Psoas muscle (tissue), 7 donors: ENCODE measurements at regions not wholly inside any gene's neighbourhood (a gene's known extent, or its start where the extent isn't known, plus 50 kb on each side); places are given as distances from the start of the nearest gene placed in this dataset.
"Not testable (repeated sequence)": the region's sequence is repeated elsewhere in the genome, so short reads cannot be mapped to it uniquely, and the experiment has no call there.

Source experiments
- ATAC-seq, 4 donors: fragments of 200-7000 bp; cut with Tn5 transposase; one replicate each; pipeline ENCODE4 v1.9.1; 2020; ENCODE audit warnings: moderate library complexity in 3 of 4, mild to moderate bottlenecking in 2 of 4
- DNase-seq, 2 donors: peaks; one replicate each; pipeline ENCODE4 v3.0.0-alpha.2; 2020
- H3K27ac ChIP-seq: fragments of 200-600 bp; one replicate; pipeline ENCODE4 v1.8.0; 2022
- H3K27me3 ChIP-seq, 3 donors: fragments of 200-600 bp in 1 of 3; one replicate each; pipeline versions ENCODE4 v1.6.1 to v1.8.0; 2013 to 2022; ENCODE audit warnings: low read length in 2 of 3, mild to moderate bottlenecking in 2 of 3, moderate library complexity in 1 of 3; ENCODE audit not compliant: insufficient read depth in 3 of 3
- H3K36me3 ChIP-seq, 2 donors: fragments of 200-600 bp in 1 of 2; one replicate each; pipeline versions ENCODE4 v1.6.1 to v1.8.0; 2013 to 2022; ENCODE audit warnings: low read depth in 1 of 2, mild to moderate bottlenecking in 1 of 2, moderate library complexity in 1 of 2; ENCODE audit not compliant: insufficient read depth in 1 of 2
- H3K4me1 ChIP-seq: fragments of 200-600 bp; one replicate; pipeline ENCODE4 v1.8.0; 2022
- H3K4me3 ChIP-seq: fragments of 200-600 bp; one replicate; pipeline ENCODE4 v1.8.0; 2022; ENCODE audit warnings: mild to moderate bottlenecking
- H3K9me3 ChIP-seq: fragments of 200-600 bp; one replicate; pipeline ENCODE4 v1.8.0; 2022
- WGBS, 3 donors: extraction: QIAGEN DNeasy Blood & Tissue Kit; methylation state at CpG; one replicate each; pipeline versions ENCODE4 v1.1.6 to v1.1.7; 2013; 5-methylcytosine and 5-hydroxymethylcytosine counted together
- intact Hi-C, 2 donors: fragments of 100-400 bp; cut with DNase I; formaldehyde crosslinking; loops; one replicate each; pipeline versions ENCODE4 v1.11.0 to v1.14.2; 2022
- TF ChIP-seq, protein P1 (sequence below): fragments of 200-600 bp; IDR thresholded peaks from one replicate; pipeline ENCODE4 v1.8.0; 2022; ENCODE audit warnings: antibody characterized with exemption
- donor health status: healthy with polysubstance abuse.
- donor health status: DM: no; HTN: no; CAD: no; lungs with moderate emphysema.
- donor health status: Bipolar disorder and iron deficiency.
- donor health status: healthy.
- donor health status: DM: yes; HTN: yes; CAD: no.
- donor health status: DM: no; HTN: no; CAD: no.
- donor health status: DM: yes; HTN: yes; CAD: no.

DNA sequence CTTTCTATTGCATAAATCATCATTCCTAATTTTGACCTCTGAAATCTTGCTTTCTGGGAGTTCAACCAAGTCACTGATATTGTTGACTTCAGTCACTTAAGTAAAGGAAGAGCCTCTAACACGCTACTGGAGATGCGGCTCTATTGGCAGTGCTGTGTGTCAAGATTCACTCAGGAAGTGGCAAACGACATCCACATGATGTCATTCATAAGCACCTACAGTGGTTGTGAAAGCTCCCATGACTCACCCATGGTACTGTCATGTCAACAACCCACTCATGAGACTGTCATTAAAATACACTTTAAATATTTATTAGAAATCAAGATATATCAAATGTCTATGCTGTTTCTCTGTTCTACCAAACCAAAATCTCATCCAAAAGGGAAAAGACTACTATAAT, 52.5 kb upstream of the LHFPL3 start:
- Histone ChIP-seq H3K36me3 (no peaks in the 10 kb centered on the region), H3K4me3 (no peak overlapping the region), H3K27me3 (no peaks in the 10 kb centered on the region), H3K27ac (no peak overlapping the region), H3K4me1 (no peaks in the 10 kb centered on the region), H3K9me3 (no peaks in the 10 kb centered on the region)
- no peak for DNase-seq
- intact Hi-C loops, result no loop called here
- TF ChIP-seq, protein P1, sequence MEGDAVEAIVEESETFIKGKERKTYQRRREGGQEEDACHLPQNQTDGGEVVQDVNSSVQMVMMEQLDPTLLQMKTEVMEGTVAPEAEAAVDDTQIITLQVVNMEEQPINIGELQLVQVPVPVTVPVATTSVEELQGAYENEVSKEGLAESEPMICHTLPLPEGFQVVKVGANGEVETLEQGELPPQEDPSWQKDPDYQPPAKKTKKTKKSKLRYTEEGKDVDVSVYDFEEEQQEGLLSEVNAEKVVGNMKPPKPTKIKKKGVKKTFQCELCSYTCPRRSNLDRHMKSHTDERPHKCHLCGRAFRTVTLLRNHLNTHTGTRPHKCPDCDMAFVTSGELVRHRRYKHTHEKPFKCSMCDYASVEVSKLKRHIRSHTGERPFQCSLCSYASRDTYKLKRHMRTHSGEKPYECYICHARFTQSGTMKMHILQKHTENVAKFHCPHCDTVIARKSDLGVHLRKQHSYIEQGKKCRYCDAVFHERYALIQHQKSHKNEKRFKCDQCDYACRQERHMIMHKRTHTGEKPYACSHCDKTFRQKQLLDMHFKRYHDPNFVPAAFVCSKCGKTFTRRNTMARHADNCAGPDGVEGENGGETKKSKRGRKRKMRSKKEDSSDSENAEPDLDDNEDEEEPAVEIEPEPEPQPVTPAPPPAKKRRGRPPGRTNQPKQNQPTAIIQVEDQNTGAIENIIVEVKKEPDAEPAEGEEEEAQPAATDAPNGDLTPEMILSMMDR, result no peak
- 45 to 87% (median 49%) methylated on average over 3 of the region's 3 CpGs for WGBS, 3 donors
- ATAC-seq, result no peak

DNA sequence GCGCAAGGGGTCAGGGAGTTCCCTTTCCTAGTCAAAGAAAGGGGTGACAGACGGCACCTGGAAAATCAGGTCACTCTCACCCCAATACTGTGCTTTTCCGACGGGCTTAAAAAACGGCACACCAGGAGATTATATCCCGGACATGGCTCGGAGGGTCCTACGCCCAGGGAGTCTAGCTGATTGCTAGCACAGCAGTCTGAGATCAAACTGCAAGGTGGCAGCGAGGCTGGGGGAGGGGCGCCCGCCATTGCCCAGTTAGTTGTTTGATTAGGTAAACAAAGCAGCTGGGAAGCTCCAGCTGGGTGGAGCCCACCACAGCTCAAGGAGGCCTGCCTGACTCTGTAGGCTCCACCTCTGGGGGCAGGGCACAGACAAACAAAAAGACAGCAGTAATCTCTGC, 51.7 kb upstream of the LHFPL3 start:
- intact Hi-C loops, result not testable (repeated sequence)

More for the DNA sequence above, 51.7 kb upstream of the LHFPL3 start:
- not testable (repeated sequence) for ATAC-seq, H3K36me3 ChIP-seq, H3K4me1 ChIP-seq, H3K9me3 ChIP-seq, H3K27ac ChIP-seq, H3K27me3 ChIP-seq, H3K4me3 ChIP-seq, DNase-seq
- WGBS, 3 donors, result 91 to 95% (median 92%) methylated on average over 9 to 10 of the region's 11 CpGs
